HUES48 (cell line): ENCODE measurements at regions not wholly inside any gene's neighbourhood (a gene's known extent, or its start where the extent isn't known, plus 50 kb on each side); places are given as distances from the start of the nearest gene placed in this dataset.
"Not testable (repeated sequence)": the region's sequence is repeated elsewhere in the genome, so short reads cannot be mapped to it uniquely, and the experiment has no call there.

ENCODE experiments used
- H3K27ac ChIP-seq: one replicate; pipeline ENCODE4 v1.7.0; 2013; ENCODE audit warnings: low read depth, low read length, inconsistent platforms
- H3K27me3 ChIP-seq: 2 replicates; pipeline ENCODE4 v1.6.1; 2013; ENCODE audit warnings: mild to moderate bottlenecking, low read length; ENCODE audit not compliant: control insufficient read depth, insufficient read depth
- H3K36me3 ChIP-seq: 2 replicates; pipeline ENCODE4 v1.6.1; 2013; ENCODE audit warnings: low read length; ENCODE audit not compliant: control insufficient read depth, insufficient read depth
- H3K4me1 ChIP-seq: 2 replicates; pipeline ENCODE4 v1.6.1; 2013; ENCODE audit warnings: mild to moderate bottlenecking, low read length; ENCODE audit not compliant: control insufficient read depth, insufficient read depth
- H3K4me3 ChIP-seq: 2 replicates; pipeline ENCODE4 v1.5.1; 2013; ENCODE audit warnings: mild to moderate bottlenecking, low read depth, low read length
- H3K9ac ChIP-seq: 2 replicates; pipeline ENCODE4 v1.6.1; 2013; ENCODE audit warnings: mild to moderate bottlenecking, low read depth, low read length, moderate library complexity
- H3K9me3 ChIP-seq: 2 replicates; pipeline ENCODE4 v1.6.1; 2013; ENCODE audit warnings: low read length; ENCODE audit not compliant: control insufficient read depth, insufficient read depth

- no peak overlapping the region for H3K9ac ChIP-seq
- H3K4me1 ChIP-seq = no peaks in the 10 kb centered on the region
- no peaks in the 10 kb centered on the region for H3K27me3 ChIP-seq
- H3K36me3 ChIP-seq = no peaks in the 10 kb centered on the region
- H3K4me3 ChIP-seq = no peak overlapping the region
- H3K27ac ChIP-seq = no peak overlapping the region
- no peaks in the 10 kb centered on the region for H3K9me3 ChIP-seq
Observed at GRCh38 chr18:6525604-6526003, 110.9 kb upstream of the L3MBTL4 start.

DNA sequence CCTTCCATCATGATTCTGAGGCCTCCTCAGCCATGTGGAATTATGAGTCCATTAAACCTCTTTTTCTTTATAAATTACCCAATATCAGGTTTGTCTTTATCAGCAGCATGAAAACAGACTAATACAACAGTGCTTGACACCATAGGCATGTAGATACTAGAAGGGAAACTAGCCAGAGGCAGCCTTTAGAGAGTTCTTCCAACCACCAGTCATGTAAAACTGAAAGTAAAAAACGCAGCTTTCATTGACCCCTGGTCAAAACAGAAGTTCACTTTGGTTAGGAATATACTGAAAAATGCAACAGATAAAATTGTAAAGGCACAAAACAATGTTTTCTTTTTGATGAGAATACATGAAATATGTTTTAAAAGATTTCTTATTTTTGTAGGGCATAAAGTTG lies 122.8 kb upstream of the L3MBTL4 start:
- no peaks in the 10 kb centered on the region for H3K36me3 ChIP-seq
- H3K4me3 ChIP-seq = no peak overlapping the region
- H3K27me3 ChIP-seq = no peaks in the 10 kb centered on the region
- no peaks in the 10 kb centered on the region for H3K4me1 ChIP-seq
- H3K9ac ChIP-seq = no peak overlapping the region
- no peak overlapping the region for H3K27ac ChIP-seq
- peaks cover 6% of the 10 kb centered on the region; the same call in 1 of the 2 replicates for H3K9me3 ChIP-seq

DNA sequence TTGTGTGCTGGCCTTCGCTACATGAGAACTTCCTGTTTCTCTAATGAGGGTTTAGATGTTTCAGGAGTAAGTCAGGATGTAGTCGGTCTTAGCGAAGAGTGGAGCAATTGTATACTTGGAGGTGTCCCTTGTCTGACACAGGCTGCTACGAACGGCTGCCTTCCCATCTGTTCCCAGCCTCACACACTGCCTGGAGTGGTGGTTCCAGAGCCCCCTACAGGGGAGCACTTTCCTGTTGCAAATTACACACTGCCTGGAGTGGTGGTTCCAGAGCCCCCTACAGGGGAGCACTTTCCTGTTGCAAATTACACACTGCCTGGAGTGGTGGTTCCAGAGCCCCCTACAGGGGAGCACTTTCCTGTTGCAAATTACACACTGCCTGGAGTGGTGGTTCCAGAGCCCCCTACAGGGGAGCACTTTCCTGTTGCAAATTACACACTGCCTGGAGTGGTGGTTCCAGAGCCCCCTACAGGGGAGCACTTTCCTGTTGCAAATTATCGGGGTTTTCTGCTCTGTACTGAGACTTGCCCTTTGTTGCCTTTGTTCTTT lies 126.5 kb upstream of the L3MBTL4 start:
- H3K27me3 ChIP-seq, H3K27ac ChIP-seq, H3K9ac ChIP-seq, H3K4me1 ChIP-seq, H3K36me3 ChIP-seq, H3K9me3 ChIP-seq, H3K4me3 ChIP-seq: not testable (repeated sequence)

- peaks cover 6% of the 10 kb centered on the region; the same call in 1 of the 2 replicates for H3K9me3 ChIP-seq
- H3K27me3 ChIP-seq = no peaks in the 10 kb centered on the region
- H3K27ac ChIP-seq = no peak overlapping the region
Observed at GRCh38 chr18:6542296-6542695, 127.6 kb upstream of the L3MBTL4 start.

DNA sequence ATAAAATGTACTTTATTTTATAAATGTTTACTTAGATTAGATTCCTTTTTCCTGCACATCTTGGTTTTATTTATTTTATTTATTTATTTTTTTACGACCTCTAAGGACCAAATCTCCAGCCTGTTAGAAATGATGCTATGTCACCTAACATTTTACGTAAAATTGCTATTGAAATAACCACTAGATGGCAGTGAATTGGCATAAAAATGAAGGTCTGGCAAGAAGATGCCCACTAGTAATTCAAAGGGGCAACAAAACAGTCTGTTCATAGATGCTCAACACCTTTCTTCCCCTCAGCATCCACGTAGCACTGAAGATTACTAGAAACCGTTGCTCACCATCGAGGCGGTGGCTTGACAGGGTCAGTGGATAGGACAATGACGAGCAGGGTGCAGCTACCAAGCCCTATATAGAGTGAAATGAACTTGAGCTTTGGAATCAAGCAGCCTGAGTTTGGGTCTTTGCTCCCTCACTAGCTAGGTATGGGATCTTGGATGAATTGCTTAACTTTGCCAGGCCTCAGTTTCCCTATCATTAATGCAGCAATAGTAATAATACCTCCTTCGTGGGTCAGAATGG lies 128.7 kb upstream of the L3MBTL4 start:
- Histone ChIP-seq H3K4me1 (peaks cover 3% of the 10 kb centered on the region), H3K9me3 (peaks cover 6% of the 10 kb centered on the region; the same call in 1 of the 2 replicates), H3K9ac (no peak overlapping the region), H3K4me3 (no peak overlapping the region), H3K27ac (no peak overlapping the region), H3K27me3 (no peaks in the 10 kb centered on the region), H3K36me3 (no peaks in the 10 kb centered on the region)

More at GRCh38 chr18:6542296-6542695, 127.6 kb upstream of the L3MBTL4 start:
- Histone ChIP-seq H3K36me3 (no peaks in the 10 kb centered on the region), H3K9ac (no peak overlapping the region), H3K4me3 (no peak overlapping the region), H3K4me1 (peaks cover 3% of the 10 kb centered on the region)

DNA sequence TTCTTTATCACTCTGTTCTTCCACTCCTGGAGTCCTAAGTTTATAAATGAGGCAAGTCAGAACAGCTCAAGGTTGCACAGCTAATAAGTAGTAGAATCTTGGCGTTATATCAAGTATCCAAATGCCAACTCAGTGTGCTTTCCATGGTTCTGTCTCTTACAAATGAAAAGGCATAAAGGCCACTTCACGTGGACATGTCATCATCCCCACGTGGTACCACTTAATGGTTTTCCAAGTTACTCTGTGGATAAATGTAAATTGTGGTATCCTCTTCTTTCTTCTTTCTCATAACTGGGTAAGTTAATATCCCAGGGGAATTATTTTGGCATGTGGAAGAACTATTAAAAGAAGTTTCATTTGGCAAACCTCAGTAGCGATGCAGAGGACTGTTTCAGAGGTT lies 131.5 kb upstream of the L3MBTL4 start:
- peaks cover 3% of the 10 kb centered on the region for H3K4me1 ChIP-seq
- H3K9ac ChIP-seq = no peak overlapping the region
- H3K36me3 ChIP-seq = no peaks in the 10 kb centered on the region
- H3K4me3 ChIP-seq = no peak overlapping the region
- H3K9me3 ChIP-seq = peaks cover 21% of the 10 kb centered on the region
- H3K27ac ChIP-seq = no peak overlapping the region
- no peaks in the 10 kb centered on the region for H3K27me3 ChIP-seq

DNA sequence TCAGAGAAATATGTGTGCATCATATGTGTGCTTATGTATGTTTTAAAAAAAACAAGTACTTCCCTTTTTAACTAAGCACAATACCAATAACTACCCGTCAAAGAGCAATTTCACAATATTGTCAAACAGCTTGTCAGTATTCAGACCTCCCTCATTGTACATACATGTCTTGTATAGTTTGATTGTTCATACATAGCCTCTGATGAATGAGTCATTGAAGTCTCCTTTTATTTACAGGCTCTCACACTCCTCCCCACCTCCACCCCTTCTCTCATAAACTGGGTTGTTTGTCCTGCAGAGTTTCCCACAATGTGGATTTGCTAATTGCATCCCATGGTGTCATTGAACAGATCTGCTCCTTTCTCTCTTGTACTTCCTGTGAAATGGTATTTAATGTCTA lies 132.8 kb upstream of the L3MBTL4 start:
- H3K27me3 ChIP-seq = no peaks in the 10 kb centered on the region
- H3K4me3 ChIP-seq = no peak overlapping the region
- H3K9me3 ChIP-seq = peaks cover 24% of the 10 kb centered on the region
- H3K4me1 ChIP-seq = peaks cover 3% of the 10 kb centered on the region
- H3K9ac ChIP-seq = no peak overlapping the region
- no peak overlapping the region for H3K27ac ChIP-seq
- no peaks in the 10 kb centered on the region for H3K36me3 ChIP-seq

DNA sequence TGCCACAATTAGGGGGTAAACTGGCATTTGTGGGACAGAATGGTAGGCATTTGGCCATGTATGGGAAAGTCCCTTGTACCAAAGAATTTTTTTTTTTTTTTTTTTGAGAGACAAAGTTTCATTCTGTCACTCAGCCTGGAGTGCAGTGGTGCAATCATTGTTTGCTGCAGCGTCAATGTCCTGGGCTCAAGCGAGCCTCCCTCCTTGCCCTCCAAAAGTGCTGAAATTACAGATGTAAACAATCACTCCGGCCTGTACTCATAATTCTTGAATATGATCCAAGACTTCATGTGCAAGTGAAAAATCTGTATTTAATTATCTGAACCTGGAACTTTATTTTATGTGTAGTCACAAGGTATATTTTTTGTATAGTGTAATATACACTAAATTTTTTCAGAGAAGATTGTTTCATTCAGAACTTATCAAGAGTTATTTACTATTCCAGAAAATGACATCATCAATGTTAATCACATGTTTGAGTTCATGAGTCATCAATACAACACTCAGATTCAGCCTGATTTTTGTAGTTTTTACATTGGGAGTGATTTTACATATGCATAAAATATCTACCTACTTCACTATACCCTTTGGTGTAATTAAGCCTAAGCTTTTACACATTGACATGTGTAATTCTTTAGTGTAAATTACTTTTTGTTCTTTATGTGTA lies 138.7 kb upstream of the L3MBTL4 start:
- H3K4me3 ChIP-seq = no peak overlapping the region
- no peaks in the 10 kb centered on the region for H3K27me3 ChIP-seq
- H3K4me1 ChIP-seq = peaks cover 18% of the 10 kb centered on the region
- no peak overlapping the region for H3K27ac ChIP-seq
- no peaks in the 10 kb centered on the region for H3K36me3 ChIP-seq
- H3K9me3 ChIP-seq = peaks cover 24% of the 10 kb centered on the region
- H3K9ac ChIP-seq = no peak overlapping the region

DNA sequence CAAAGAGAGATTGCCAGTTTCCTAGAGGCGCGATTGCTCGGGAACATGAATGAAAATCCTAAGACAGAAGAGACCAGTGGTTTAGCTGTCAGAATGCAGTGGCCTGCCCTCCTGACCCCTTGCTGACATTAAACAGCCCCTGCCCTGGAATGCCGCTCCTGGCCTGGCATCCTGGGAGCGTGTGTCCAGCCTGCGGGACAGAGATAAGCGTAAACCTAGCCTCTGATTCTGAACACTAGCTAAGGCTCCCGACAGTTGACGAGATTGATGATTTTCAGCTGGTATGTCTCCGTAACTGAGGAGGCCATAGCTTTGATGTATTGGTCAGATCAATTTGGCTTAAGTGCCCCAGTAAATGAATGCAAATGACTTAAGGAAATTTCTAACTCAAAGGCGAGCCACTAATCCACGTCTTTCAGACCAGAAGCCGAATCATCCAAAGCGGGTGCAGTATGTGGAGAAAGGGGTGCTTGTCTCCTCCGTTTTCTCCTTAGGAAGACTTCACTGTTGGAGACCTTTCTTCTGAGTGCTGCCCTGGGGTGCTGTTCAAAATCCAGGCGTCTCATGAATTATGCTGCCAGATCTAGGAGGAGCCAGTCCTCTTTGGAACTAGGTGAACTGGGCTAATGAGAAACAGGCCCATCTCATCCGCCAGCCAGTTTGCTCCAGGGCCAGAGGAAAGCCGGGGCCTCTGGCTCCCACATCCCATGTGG lies 142.5 kb upstream of the L3MBTL4 start:
- peaks cover 28% of the 10 kb centered on the region for H3K4me1 ChIP-seq
- H3K4me3 ChIP-seq = no peak overlapping the region
- H3K9me3 ChIP-seq = no peaks in the 10 kb centered on the region; the same call in 1 of the 2 replicates
- no peaks in the 10 kb centered on the region for H3K36me3 ChIP-seq
- H3K27me3 ChIP-seq = no peaks in the 10 kb centered on the region
- H3K9ac ChIP-seq = no peak overlapping the region
- peak overlapping the region; percentile 77 for H3K27ac ChIP-seq

GRCh38 chr18:6557770-6558248 lies 143.1 kb upstream of the L3MBTL4 start:
- Histone ChIP-seq H3K9me3 (no peaks in the 10 kb centered on the region; the same call in 1 of the 2 replicates), H3K27me3 (no peaks in the 10 kb centered on the region), H3K9ac (no peak overlapping the region), H3K4me3 (no peak overlapping the region), H3K27ac (peak overlapping the region; percentile 77), H3K36me3 (no peaks in the 10 kb centered on the region), H3K4me1 (peaks cover 28% of the 10 kb centered on the region)
